PFSK-1 (cell line): ENCODE measurements at regions not wholly inside any gene's neighbourhood (a gene's known extent, or its start where the extent isn't known, plus 50 kb on each side); places are given as distances from the start of the nearest gene placed in this dataset.

Experiments
- FOXP2 ChIP-seq: optimal IDR thresholded peaks from 2 replicates; pipeline ENCODE3; 2011; ENCODE audit warnings: borderline replicate concordance, control low read depth, inconsistent platforms; ENCODE audit not compliant: insufficient read depth; ENCODE audit errors: extremely low read length, extremely low read depth
- POLR2AphosphoS5 ChIP-seq: IDR thresholded peaks from 2 replicates; pipeline ENCODE4 v1.6.1; 2012; ENCODE audit warnings: low read depth, mild to moderate bottlenecking, control low read depth, low read length, moderate library complexity
- REST ChIP-seq, 2 experiments: IDR thresholded peaks; 2 replicates each; pipeline versions ENCODE4 v1.6.1 to v1.8.0; 2011 to 2012; ENCODE audit warnings: low read depth in 2 of 2, low read length in 2 of 2, control low read depth in 1 of 2, inconsistent platforms in 1 of 2, mild to moderate bottlenecking in 1 of 2, moderate library complexity in 1 of 2; ENCODE audit not compliant: insufficient read depth in 1 of 2
- SIN3A ChIP-seq: IDR thresholded peaks from 2 replicates; pipeline ENCODE4 v1.6.1; 2012; ENCODE audit warnings: mild to moderate bottlenecking, low read length, moderate library complexity, borderline replicate concordance; ENCODE audit not compliant: insufficient read depth
- TAF1 ChIP-seq: IDR thresholded peaks from 2 replicates; pipeline ENCODE4 v1.6.1; 2012; ENCODE audit warnings: low read length, control low read depth, borderline replicate concordance; ENCODE audit not compliant: insufficient read depth

- TF ChIP-seq POLR2AphosphoS5: no peak
- TF ChIP-seq TAF1: no peak
- no peak for TF ChIP-seq FOXP2
- TF ChIP-seq SIN3A: no peak
- TF ChIP-seq REST (IDR thresholded peaks at IDR 0.05; ENCODE audit: insufficient read depth in 1 of 2, low read depth in 2 of 2, low read length in 2 of 2): no peak
Measured at GRCh38 chr2:20919297-20919800, 96.4 kb upstream of the LDAH start.

GRCh38 chr2:20917719-20918572 is 95.0 kb upstream of the LDAH start:
- no peak for TF ChIP-seq SIN3A
- no peak for TF ChIP-seq POLR2AphosphoS5
- no peak for TF ChIP-seq REST (IDR thresholded peaks at IDR 0.05; ENCODE audit: insufficient read depth in 1 of 2, low read depth in 2 of 2, low read length in 2 of 2)
- TF ChIP-seq TAF1: no peak
- no peak for TF ChIP-seq FOXP2

GRCh38 chr2:20917287-20917660 is 94.4 kb upstream of the LDAH start:
- TF ChIP-seq TAF1 (no peak), FOXP2 (no peak), REST (IDR thresholded peaks at IDR 0.05; ENCODE audit: insufficient read depth in 1 of 2, low read depth in 2 of 2, low read length in 2 of 2) (no peak), SIN3A (no peak), POLR2AphosphoS5 (no peak)

- no peak for TF ChIP-seq SIN3A
- TF ChIP-seq FOXP2: no peak
- no peak for TF ChIP-seq REST (IDR thresholded peaks at IDR 0.05; ENCODE audit: insufficient read depth in 1 of 2, low read depth in 2 of 2, low read length in 2 of 2)
- no peak for TF ChIP-seq TAF1
- TF ChIP-seq POLR2AphosphoS5: no peak
Measured at GRCh38 chr2:20916604-20917286, 93.8 kb upstream of the LDAH start.
